NB4 (cell line): ENCODE measurements at regions not wholly inside any gene's neighbourhood (a gene's known extent, or its start where the extent isn't known, plus 50 kb on each side); places are given as distances from the start of the nearest gene placed in this dataset.

Experiments used
- DNase-seq: peaks from one replicate; pipeline ENCODE4 v3.0.0; 2010; ENCODE audit warnings: low read depth
- H3K4me3 ChIP-seq: one replicate; pipeline ENCODE4 v1.5.1; 2011; ENCODE audit warnings: mild to moderate bottlenecking, low read depth, low read length, moderate library complexity
- MYC ChIP-seq: IDR thresholded peaks from 2 replicates; pipeline ENCODE4 v1.6.1; 2011; ENCODE audit warnings: low read depth, low read length
- POLR2A ChIP-seq: IDR thresholded peaks from 2 replicates; pipeline ENCODE4 v1.6.1; 2011; ENCODE audit warnings: mild to moderate bottlenecking; ENCODE audit not compliant: insufficient read length; ENCODE audit errors: extremely low read depth
- TF ChIP-seq, protein P1 (sequence below): IDR thresholded peaks from 2 replicates; pipeline ENCODE4 v1.6.1; 2011; ENCODE audit warnings: low read depth, low read length
- TF ChIP-seq, protein P2 (sequence below): IDR thresholded peaks from one replicate; pipeline ENCODE4 v1.5.1; 2012; ENCODE audit warnings: low read depth, low read length

DNA sequence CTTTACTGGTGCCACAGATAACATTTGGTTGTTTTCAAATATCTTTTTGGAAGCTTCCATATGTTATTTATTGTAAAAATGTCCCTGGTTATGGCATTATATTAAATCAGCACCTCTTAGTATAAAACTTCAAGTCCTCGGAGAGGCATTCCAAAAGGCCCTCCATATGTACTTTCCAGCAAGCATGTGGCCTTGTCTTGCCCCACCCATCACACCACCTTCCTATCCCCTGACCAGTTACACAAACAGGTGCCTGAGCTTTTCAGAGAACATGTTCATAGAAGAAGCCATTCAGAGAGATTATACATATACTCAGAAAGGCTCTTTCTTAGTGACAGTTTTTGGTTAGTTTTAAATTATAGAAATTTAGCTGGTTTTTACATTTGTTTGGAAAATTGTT, 92.4 kb upstream of the PRKG1 start:
- H3K4me3 ChIP-seq: no peak overlapping the region
- no peak for DNase-seq
- TF ChIP-seq, protein P1, sequence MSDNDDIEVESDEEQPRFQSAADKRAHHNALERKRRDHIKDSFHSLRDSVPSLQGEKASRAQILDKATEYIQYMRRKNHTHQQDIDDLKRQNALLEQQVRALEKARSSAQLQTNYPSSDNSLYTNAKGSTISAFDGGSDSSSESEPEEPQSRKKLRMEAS: no peak

DNA sequence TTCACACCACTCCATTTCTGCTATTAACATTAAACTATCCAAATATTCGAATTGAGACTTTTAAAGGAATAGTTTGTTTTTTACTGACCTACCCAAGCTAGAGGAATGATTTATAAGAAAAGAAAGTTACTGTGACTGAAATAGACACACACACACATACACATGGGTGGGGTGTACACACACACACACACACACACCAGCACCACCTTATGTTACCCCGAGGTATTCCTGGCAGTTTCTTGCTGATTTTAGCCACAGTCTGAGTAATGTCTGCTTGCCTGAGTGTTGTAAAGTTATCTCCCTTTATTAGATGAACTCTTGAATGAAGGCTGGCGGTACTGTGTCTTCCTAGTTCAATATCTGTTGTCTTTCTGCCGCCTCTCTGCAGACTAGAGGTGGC, 91.3 kb upstream of the PRKG1 start:
- TF ChIP-seq MYC (no peak), POLR2A (no peak)
- TF ChIP-seq, protein P1: no peak
- TF ChIP-seq, protein P2, sequence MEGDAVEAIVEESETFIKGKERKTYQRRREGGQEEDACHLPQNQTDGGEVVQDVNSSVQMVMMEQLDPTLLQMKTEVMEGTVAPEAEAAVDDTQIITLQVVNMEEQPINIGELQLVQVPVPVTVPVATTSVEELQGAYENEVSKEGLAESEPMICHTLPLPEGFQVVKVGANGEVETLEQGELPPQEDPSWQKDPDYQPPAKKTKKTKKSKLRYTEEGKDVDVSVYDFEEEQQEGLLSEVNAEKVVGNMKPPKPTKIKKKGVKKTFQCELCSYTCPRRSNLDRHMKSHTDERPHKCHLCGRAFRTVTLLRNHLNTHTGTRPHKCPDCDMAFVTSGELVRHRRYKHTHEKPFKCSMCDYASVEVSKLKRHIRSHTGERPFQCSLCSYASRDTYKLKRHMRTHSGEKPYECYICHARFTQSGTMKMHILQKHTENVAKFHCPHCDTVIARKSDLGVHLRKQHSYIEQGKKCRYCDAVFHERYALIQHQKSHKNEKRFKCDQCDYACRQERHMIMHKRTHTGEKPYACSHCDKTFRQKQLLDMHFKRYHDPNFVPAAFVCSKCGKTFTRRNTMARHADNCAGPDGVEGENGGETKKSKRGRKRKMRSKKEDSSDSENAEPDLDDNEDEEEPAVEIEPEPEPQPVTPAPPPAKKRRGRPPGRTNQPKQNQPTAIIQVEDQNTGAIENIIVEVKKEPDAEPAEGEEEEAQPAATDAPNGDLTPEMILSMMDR: no peak
- no peak overlapping the region for H3K4me3 ChIP-seq
- DNase-seq: no peak

DNA sequence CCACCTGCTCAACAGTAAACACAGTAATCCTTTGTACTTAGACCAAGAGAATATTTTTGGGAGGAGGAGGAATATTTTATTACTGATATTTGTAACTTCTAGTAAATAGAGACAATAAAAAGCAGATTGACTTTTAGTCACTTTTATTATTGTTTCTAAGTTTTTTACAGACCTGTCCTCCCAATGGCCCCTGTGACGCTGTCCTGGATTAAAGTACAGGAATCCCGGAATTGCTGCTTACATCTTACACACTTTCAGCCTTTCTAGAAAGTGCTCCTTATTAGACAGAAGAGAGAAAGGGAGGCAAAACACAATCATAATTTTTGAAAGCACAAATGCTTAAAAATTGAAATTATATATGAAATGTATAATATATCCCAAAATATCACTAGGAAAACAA, 86.4 kb upstream of the PRKG1 start:
- TF ChIP-seq, protein P1: no peak
- TF ChIP-seq, protein P2: no peak
- TF ChIP-seq POLR2A (no peak), MYC (no peak)
- DNase-seq: no peak
- no peak overlapping the region for H3K4me3 ChIP-seq

DNA sequence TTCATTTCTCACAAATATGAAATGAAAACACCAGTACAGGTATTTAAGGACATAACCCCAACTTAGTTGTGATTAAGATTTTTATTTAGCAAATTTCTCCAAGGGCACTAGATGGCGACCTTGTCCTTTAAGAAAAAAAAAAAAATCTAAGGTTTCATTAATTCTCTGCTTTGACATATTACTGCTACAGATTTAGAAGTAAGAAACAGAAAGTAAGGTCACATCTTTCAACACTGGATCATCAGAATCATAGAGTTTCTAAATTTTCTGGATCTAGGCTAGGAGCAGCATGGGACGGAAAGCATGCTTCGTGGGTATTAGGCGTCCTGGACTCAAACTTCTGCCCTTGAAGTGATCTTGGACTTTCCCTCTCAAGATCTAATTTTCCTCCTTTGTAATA, 85.5 kb upstream of the PRKG1 start:
- DNase-seq: peak; percentile 21
- TF ChIP-seq POLR2A (no peak), MYC (no peak)
- TF ChIP-seq, protein P1: no peak
- TF ChIP-seq, protein P2: peak; percentile 35
- H3K4me3 ChIP-seq: no peak overlapping the region

DNA sequence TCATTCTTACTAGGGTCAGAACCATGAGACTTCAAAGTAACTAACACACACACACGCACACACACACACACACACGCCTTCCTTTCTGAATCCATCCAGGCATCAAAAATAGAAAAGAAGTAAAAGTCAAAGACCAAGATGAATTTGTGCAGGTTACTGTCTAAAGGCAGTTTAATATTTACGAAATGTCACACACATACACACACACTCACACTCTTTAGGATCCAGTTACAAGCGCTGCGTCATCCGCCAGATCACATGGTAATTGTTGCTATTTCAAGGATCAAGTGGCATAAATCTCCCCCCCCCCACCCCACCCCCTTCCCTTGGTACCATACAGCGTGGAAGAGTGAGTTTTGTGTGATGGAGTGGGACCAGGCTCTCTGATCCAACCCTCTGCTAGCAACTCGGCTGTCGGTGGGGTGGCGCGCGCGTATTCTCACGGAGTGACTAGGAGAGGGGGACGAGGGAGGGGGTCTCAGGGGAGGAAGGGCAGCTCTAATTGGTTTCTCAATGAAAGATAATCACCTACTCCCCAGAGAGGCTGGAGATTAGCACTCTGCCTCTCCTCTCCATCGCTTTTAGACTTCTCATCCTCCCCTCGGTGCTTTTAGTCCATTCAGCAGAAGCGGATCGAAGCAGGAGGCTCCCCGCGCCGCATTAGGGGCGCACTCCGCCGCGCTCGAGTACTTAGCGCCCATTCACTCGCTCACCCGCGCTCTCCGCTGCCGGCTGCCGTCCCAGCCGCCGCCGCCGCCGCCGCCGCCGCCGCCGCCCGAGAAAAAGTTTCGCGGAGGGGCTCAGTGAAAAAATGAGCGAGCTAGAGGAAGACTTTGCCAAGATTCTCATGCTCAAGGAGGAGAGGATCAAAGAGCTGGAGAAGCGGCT, 83.5 kb upstream of the PRKG1 start:
- no peak overlapping the region for H3K4me3 ChIP-seq
- TF ChIP-seq, protein P2: no peak
- TF ChIP-seq, protein P1: no peak
- TF ChIP-seq MYC (no peak), POLR2A (no peak)
- no peak for DNase-seq
